Chondrocyte (in vitro differentiated cells): ENCODE measurements at regions not wholly inside any gene's neighbourhood (a gene's known extent, or its start where the extent isn't known, plus 50 kb on each side); places are given as distances from the start of the nearest gene placed in this dataset.

Source experiments
- DNase-seq: peaks from one replicate; pipeline ENCODE4 v3.0.0; 2021; ENCODE audit warnings: mixed read lengths, low spot score
- H3K27ac Mint-ChIP-seq: one replicate; pipeline ENCODE4 v1.8.0; 2021; ENCODE audit warnings: mild to moderate bottlenecking, moderate library complexity, mixed read lengths; ENCODE audit not compliant: unreplicated experiment
- H3K27me3 Mint-ChIP-seq: 2 replicates; pipeline ENCODE4 v1.8.0; 2021; ENCODE audit warnings: low read depth, mixed read lengths
- H3K36me3 Mint-ChIP-seq: 2 replicates; pipeline ENCODE4 v1.8.0; 2021; ENCODE audit warnings: low read depth, mixed read lengths
- H3K4me1 Mint-ChIP-seq: 2 replicates; pipeline ENCODE4 v1.8.0; 2021; ENCODE audit warnings: low read depth, mild to moderate bottlenecking, mixed read lengths
- H3K4me3 Mint-ChIP-seq: one replicate; pipeline ENCODE4 v1.8.0; 2021; ENCODE audit warnings: mild to moderate bottlenecking, moderate library complexity, mixed read lengths; ENCODE audit not compliant: unreplicated experiment
- H3K9me3 Mint-ChIP-seq: 2 replicates; pipeline ENCODE4 v1.8.0; 2021; ENCODE audit warnings: low read depth, mixed read lengths
- CTCF ChIP-seq: fragments of 200-600 bp; sonication (generic); IDR thresholded peaks from 2 replicates; pipeline ENCODE4 v1.5.0; 2021; ENCODE audit warnings: antibody characterized with exemption, mild to moderate bottlenecking, moderate library complexity

- no peaks in the 10 kb centered on the region for H3K36me3 Mint-ChIP-seq
- H3K27me3 Mint-ChIP-seq, result peaks cover 41% of the 10 kb centered on the region
- DNase-seq, result no peak
- TF ChIP-seq CTCF, result no peak
- H3K27ac Mint-ChIP-seq, result no peak overlapping the region
- H3K9me3 Mint-ChIP-seq, result peaks cover 4% of the 10 kb centered on the region
- no peak overlapping the region for H3K4me3 Mint-ChIP-seq
- H3K4me1 Mint-ChIP-seq, result no peaks in the 10 kb centered on the region
Measured at GRCh38 chr5:62198421-62198820, 107.6 kb upstream of the KIF2A start.

GRCh38 chr5:62199792-62200716 lies 106.0 kb upstream of the KIF2A start:
- Mint-ChIP-seq H3K27me3 (peaks cover 43% of the 10 kb centered on the region), H3K27ac (no peak overlapping the region), H3K9me3 (no peaks in the 10 kb centered on the region), H3K4me3 (no peak overlapping the region), H3K36me3 (no peaks in the 10 kb centered on the region), H3K4me1 (no peaks in the 10 kb centered on the region)
- no peak for TF ChIP-seq CTCF
- no peak for DNase-seq

- peak; percentile 40 for TF ChIP-seq CTCF
- DNase-seq, result no peak
- H3K27ac Mint-ChIP-seq, result no peak overlapping the region
- H3K36me3 Mint-ChIP-seq, result no peaks in the 10 kb centered on the region
- peaks cover 38% of the 10 kb centered on the region for H3K27me3 Mint-ChIP-seq
- H3K4me1 Mint-ChIP-seq, result no peaks in the 10 kb centered on the region
- no peaks in the 10 kb centered on the region for H3K9me3 Mint-ChIP-seq
- H3K4me3 Mint-ChIP-seq, result no peak overlapping the region
Measured at GRCh38 chr5:62206150-62206829, 99.7 kb upstream of the KIF2A start.

- H3K4me3 Mint-ChIP-seq, result no peak overlapping the region
- no peak overlapping the region for H3K27ac Mint-ChIP-seq
- no peaks in the 10 kb centered on the region for H3K9me3 Mint-ChIP-seq
- peaks cover 41% of the 10 kb centered on the region for H3K27me3 Mint-ChIP-seq
- DNase-seq, result no peak
- no peak for TF ChIP-seq CTCF
- H3K4me1 Mint-ChIP-seq, result no peaks in the 10 kb centered on the region
- no peaks in the 10 kb centered on the region for H3K36me3 Mint-ChIP-seq
Measured at GRCh38 chr5:62208218-62208852, 97.7 kb upstream of the KIF2A start.

- Mint-ChIP-seq H3K9me3 (peaks cover 7% of the 10 kb centered on the region), H3K27me3 (peaks cover 23% of the 10 kb centered on the region), H3K27ac (no peak overlapping the region), H3K4me1 (no peaks in the 10 kb centered on the region), H3K4me3 (no peak overlapping the region), H3K36me3 (peaks cover 2% of the 10 kb centered on the region)
- TF ChIP-seq CTCF, result no peak
- no peak for DNase-seq
Measured at GRCh38 chr5:62211405-62211804, 94.6 kb upstream of the KIF2A start.
